Stomach (tissue), 8 donors: ENCODE measurements at regions not wholly inside any gene's neighbourhood (a gene's known extent, or its start where the extent isn't known, plus 50 kb on each side); places are given as distances from the start of the nearest gene placed in this dataset.

Experiments
- DNase-seq, 2 donors: peaks; one replicate each; pipeline versions ENCODE4 v3.0.0 to v3.0.0-alpha.2; 2013 to 2019
- H3K27ac ChIP-seq, 5 donors: fragments of 200-600 bp in 4 of 5; sonication (generic) in 4 of 5; one replicate each; pipeline ENCODE4 v1.5.1; 2013 to 2019; ENCODE audit warnings: mild to moderate bottlenecking in 1 of 5, moderate library complexity in 1 of 5
- H3K27me3 ChIP-seq, 3 donors: fragments of 200-600 bp; sonication (generic); one replicate each; pipeline ENCODE4 v1.5.1; 2017 to 2019; ENCODE audit warnings: mixed run types in 1 of 3
- H3K36me3 ChIP-seq, 4 donors: fragments of 200-600 bp; sonication (generic); 1 replicate in 3 of 4; 2 replicates in 1 of 4; pipeline ENCODE4 v1.5.1; 2016 to 2019
- H3K4me1 ChIP-seq, 4 donors: fragments of 200-600 bp; sonication (generic); one replicate each; pipeline ENCODE4 v1.5.1; 2016 to 2019
- H3K4me3 ChIP-seq, 4 donors: fragments of 200-600 bp; sonication (generic) in 3 of 4; one replicate each; pipeline ENCODE4 v1.5.1; 2016 to 2019; ENCODE audit warnings: mild to moderate bottlenecking in 1 of 4
- H3K9me3 ChIP-seq, 4 donors: fragments of 200-600 bp; sonication (generic); one replicate each; pipeline ENCODE4 v1.5.1; 2016 to 2019
- CTCF ChIP-seq, 7 experiments: fragments of 450-650 bp in 4 of 7; fragments of 200-600 bp in 3 of 7; sonication (generic) in 3 of 7; IDR thresholded peaks; one replicate each; pipeline ENCODE4 v1.5.1; 2016 to 2019; ENCODE audit warnings: antibody characterized with exemption in 7 of 7, control low read depth in 2 of 7, mild to moderate bottlenecking in 1 of 7
- EP300 ChIP-seq: sonication (generic); formaldehyde crosslinking; IDR thresholded peaks from one replicate; pipeline ENCODE4 v1.6.1; 2017; ENCODE audit warnings: antibody characterized with exemption
- POLR2A ChIP-seq, 4 donors: fragments of 450-650 bp; IDR thresholded peaks; one replicate each; pipeline ENCODE4 v1.6.1; 2016; ENCODE audit warnings: antibody characterized with exemption in 4 of 4, control low read depth in 2 of 4, mild to moderate bottlenecking in 1 of 4, moderate library complexity in 1 of 4
- POLR2AphosphoS5 ChIP-seq, 3 donors: sonication (generic); formaldehyde crosslinking; IDR thresholded peaks; one replicate each; pipeline ENCODE4 v1.6.1; 2016; ENCODE audit warnings: antibody characterized with exemption in 3 of 3
- WGBS, 5 donors: extraction: QIAGEN DNeasy Blood & Tissue Kit in 3 of 5; methylation state at CpG; one replicate each; pipeline versions ENCODE4 v1.1.5 to v1.1.7; 2013 to 2018; 5-methylcytosine and 5-hydroxymethylcytosine counted together
- intact Hi-C: fragments of 100-400 bp; cut with DNase I; formaldehyde crosslinking; loops from one replicate; pipeline ENCODE4 v1.15.1; 2023; ENCODE audit warnings: low total_unique reads
- donor health status: healthy with polysubstance abuse.
- donor health status: Bipolar disorder and iron deficiency.
- donor health status: healthy.

DNA sequence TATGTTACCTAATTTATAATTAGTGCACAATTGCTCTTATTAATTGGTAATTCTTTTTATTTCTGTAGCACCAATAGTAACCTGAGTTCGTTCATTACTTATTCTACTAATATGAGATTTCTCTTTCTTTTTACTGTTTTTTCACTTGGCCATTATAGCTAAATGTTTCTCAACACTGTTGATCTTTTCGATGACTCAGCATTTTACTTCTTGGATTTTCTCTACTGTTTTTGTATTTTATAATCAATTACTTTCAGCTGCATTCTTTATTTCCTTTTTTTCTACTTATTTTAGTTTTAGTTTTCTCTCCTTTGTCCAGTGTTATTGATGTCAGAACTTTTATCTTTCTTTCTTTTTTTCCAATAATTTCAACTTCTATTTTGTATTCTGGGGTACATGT, 589.4 kb upstream of the SOX11 start:
- no peak for DNase-seq
- H3K9me3 ChIP-seq: peaks cover 0 to 57% (median 5%) of the 10 kb centered on the region in 4 donors
- H3K4me1 ChIP-seq: no peaks in the 10 kb centered on the region
- no peak overlapping the region for H3K27ac ChIP-seq
- H3K27me3 ChIP-seq: no peaks in the 10 kb centered on the region
- TF ChIP-seq POLR2A (IDR thresholded peaks at IDR 0.05) (no peak), POLR2AphosphoS5 (IDR thresholded peaks at IDR 0.05) (no peak), EP300 (no peak), CTCF (IDR thresholded peaks at IDR 0.05) (no peak)
- intact Hi-C loops: no loop called here
- no peaks in the 10 kb centered on the region for H3K36me3 ChIP-seq
- no peak overlapping the region for H3K4me3 ChIP-seq
- WGBS, 5 donors: 76 to 93% (median 88%) methylated on average over 2 of the region's 2 CpGs

DNA sequence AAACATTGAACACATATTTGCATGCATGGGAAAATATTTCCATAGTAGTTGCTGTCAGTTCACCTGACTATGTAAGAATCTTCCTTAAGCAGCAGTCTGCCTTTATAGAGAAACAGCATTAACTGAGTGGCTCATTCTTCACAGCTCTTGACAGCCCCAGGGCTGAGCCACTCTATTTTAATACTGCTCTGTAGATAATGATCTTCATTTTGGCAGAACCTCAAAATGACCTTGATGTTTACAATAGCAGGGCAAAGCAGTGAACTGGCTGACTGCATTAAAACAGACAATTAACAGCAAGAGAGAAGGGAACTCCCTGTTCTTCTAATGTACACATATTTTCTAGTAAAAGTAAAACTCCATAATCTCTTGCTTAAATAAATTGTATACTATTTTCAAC, 580.6 kb upstream of the SOX11 start:
- Histone ChIP-seq H3K4me3 (no peak overlapping the region), H3K36me3 (no peaks in the 10 kb centered on the region), H3K4me1 (no peaks in the 10 kb centered on the region), H3K9me3 (peaks cover 0 to 60% (median 43%) of the 10 kb centered on the region in 4 donors), H3K27me3 (no peaks in the 10 kb centered on the region), H3K27ac (no peak overlapping the region)
- intact Hi-C loops: no loop called here
- DNase-seq: peak in 1 of 2 donors; percentile 58
- TF ChIP-seq POLR2A (IDR thresholded peaks at IDR 0.05) (no peak), POLR2AphosphoS5 (IDR thresholded peaks at IDR 0.05) (no peak), EP300 (no peak), CTCF (IDR thresholded peaks at IDR 0.05) (no peak)

GRCh38 chr2:5119046-5119445, 573.1 kb upstream of the SOX11 start:
- H3K27me3 ChIP-seq: no peaks in the 10 kb centered on the region
- no peaks in the 10 kb centered on the region for H3K36me3 ChIP-seq
- H3K4me3 ChIP-seq: no peak overlapping the region
- H3K9me3 ChIP-seq: peaks cover 0 to 20% (median 8%) of the 10 kb centered on the region in 4 donors
- intact Hi-C loops: no loop called here
- TF ChIP-seq CTCF (IDR thresholded peaks at IDR 0.05): no peak
- no peak for TF ChIP-seq POLR2A (IDR thresholded peaks at IDR 0.05)
- TF ChIP-seq EP300: no peak
- TF ChIP-seq POLR2AphosphoS5 (IDR thresholded peaks at IDR 0.05): no peak
- DNase-seq: no peak
- H3K27ac ChIP-seq: no peak overlapping the region
- H3K4me1 ChIP-seq: no peaks in the 10 kb centered on the region

GRCh38 chr2:5121121-5121520, 571.1 kb upstream of the SOX11 start:
- Histone ChIP-seq H3K36me3 (no peaks in the 10 kb centered on the region), H3K27ac (no peak overlapping the region), H3K4me3 (no peak overlapping the region), H3K27me3 (no peaks in the 10 kb centered on the region), H3K4me1 (no peaks in the 10 kb centered on the region), H3K9me3 (peaks cover 0 to 8% (median 0%) of the 10 kb centered on the region in 4 donors)
- intact Hi-C loops: no loop called here
- 18 to 26% (median 25%) methylated on average over 12 of the region's 12 CpGs for WGBS, 5 donors
- TF ChIP-seq EP300: no peak
- no peak for TF ChIP-seq CTCF (IDR thresholded peaks at IDR 0.05)
- no peak for TF ChIP-seq POLR2AphosphoS5 (IDR thresholded peaks at IDR 0.05)
- no peak for TF ChIP-seq POLR2A (IDR thresholded peaks at IDR 0.05)
- DNase-seq: no peak
